H1 (cell line): ENCODE measurements at regions not wholly inside any gene's neighbourhood (a gene's known extent, or its start where the extent isn't known, plus 50 kb on each side); places are given as distances from the start of the nearest gene placed in this dataset.

Experiments used
- CTCF ChIA-PET: fragments of 300-600 bp; sonication (Branson Sonifier 250); formaldehyde crosslinking; loops from one replicate; lab custom pipeline; 2021; ENCODE audit not compliant: partially characterized antibody; lab: Charles Lee
- POLR2A ChIA-PET: fragments of 300-600 bp; sonication (Branson Sonifier 250); formaldehyde crosslinking; loops from one replicate; lab custom pipeline; 2021; ENCODE audit warnings: inconsistent platforms; ENCODE audit not compliant: partially characterized antibody; lab: Charles Lee
- DNase-seq, 2 experiments: peaks; one replicate each; pipeline versions ENCODE4 v3.0.0 to v3.0.0-alpha.2; 2010 to 2022; ENCODE audit warnings: low spot score in 2 of 2, low read depth in 1 of 2, mixed read lengths in 1 of 2
- FAIRE-seq: peaks from 2 replicates; lab custom pipeline; 2011; peaks lifted over from hg19 to GRCh38; lab: Jason Lieb, UNC
- H2AFZ ChIP-seq: 2 replicates; pipeline ENCODE4 v1.8.1; 2012; ENCODE audit warnings: low read length, inconsistent platforms
- H2AK5ac ChIP-seq: 2 replicates; pipeline ENCODE4 v1.6.1; 2013; ENCODE audit warnings: low read depth, low read length
- H2BK120ac ChIP-seq: replicated peaks from 2 replicates; pipeline ENCODE3; 2013; ENCODE audit warnings: low read depth, low read length, inconsistent platforms
- H2BK12ac ChIP-seq: 2 replicates; pipeline ENCODE4 v1.6.1; 2013; ENCODE audit warnings: low read depth, low read length
- H2BK15ac ChIP-seq: 2 replicates; pipeline ENCODE4 v1.6.1; 2013; ENCODE audit warnings: low read length
- H2BK20ac ChIP-seq: 2 replicates; pipeline ENCODE4 v1.6.1; 2013; ENCODE audit warnings: low read length
- H2BK5ac ChIP-seq: 2 replicates; pipeline ENCODE4 v1.6.1; 2013; ENCODE audit warnings: low read depth, low read length
- H3K14ac ChIP-seq: 2 replicates; pipeline ENCODE4 v1.6.1; 2013; ENCODE audit warnings: inconsistent platforms; ENCODE audit not compliant: insufficient read length
- H3K18ac ChIP-seq: 2 replicates; pipeline ENCODE4 v1.6.1; 2013; ENCODE audit warnings: low read length; ENCODE audit errors: extremely low read depth
- H3K23ac ChIP-seq: 2 replicates; pipeline ENCODE4 v1.6.1; 2013; ENCODE audit warnings: inconsistent platforms; ENCODE audit not compliant: insufficient read length
- H3K23me2 ChIP-seq: 2 replicates; pipeline ENCODE4 v1.6.1; 2013; ENCODE audit warnings: low read depth, low read length
- H3K27ac ChIP-seq: 2 replicates; pipeline ENCODE4 v1.6.1; 2011; ENCODE audit warnings: low read depth, low read length, inconsistent platforms
- H3K27me3 ChIP-seq, 4 experiments: replicated peaks in 1 of 4; 1 replicate in 1 of 4; 2 replicates in 3 of 4; pipeline versions ENCODE4 v1.6.1 to v1.8.1; 2011 to 2013; ENCODE audit warnings: low read length in 3 of 4, mild to moderate bottlenecking in 3 of 4, inconsistent platforms in 2 of 4, mixed read lengths in 2 of 4, moderate library complexity in 1 of 4; ENCODE audit not compliant: control insufficient read depth in 3 of 4, insufficient read depth in 3 of 4; ENCODE audit errors: extremely low read depth in 1 of 4
- H3K36me3 ChIP-seq, 4 experiments: 2 replicates each; pipeline versions ENCODE4 v1.6.1 to v1.8.1; 2011 to 2013; ENCODE audit warnings: mild to moderate bottlenecking in 4 of 4, low read length in 3 of 4, moderate library complexity in 2 of 4, control low read depth in 1 of 4, inconsistent platforms in 1 of 4; ENCODE audit not compliant: insufficient read depth in 4 of 4, control insufficient read depth in 2 of 4
- H3K4ac ChIP-seq: replicated peaks from 2 replicates; pipeline ENCODE3; 2013; ENCODE audit warnings: low read length, low read depth, mixed read lengths, inconsistent platforms; ENCODE audit not compliant: insufficient read length
- H3K4me1 ChIP-seq, 4 experiments: replicated peaks in 1 of 4; 1 replicate in 1 of 4; 2 replicates in 3 of 4; pipeline versions ENCODE4 v1.6.1 to v1.8.1; 2011 to 2013; ENCODE audit warnings: low read length in 3 of 4, inconsistent platforms in 2 of 4, mixed read lengths in 1 of 4; ENCODE audit not compliant: insufficient read depth in 4 of 4, control insufficient read depth in 3 of 4
- H3K4me2 ChIP-seq, 2 experiments: 2 replicates each; pipeline versions ENCODE4 v1.6.1 to v1.8.1; 2011 to 2013; ENCODE audit warnings: low read depth in 2 of 2, low read length in 2 of 2, control low read depth in 1 of 2, inconsistent platforms in 1 of 2, mild to moderate bottlenecking in 1 of 2; ENCODE audit not compliant: insufficient read depth in 1 of 2
- H3K4me3 ChIP-seq, 4 experiments: fragments of 200-600, 300-600 bp in 1 of 4; sonication (generic), shearing (Covaris generic), sonication (Bioruptor Twin) in 1 of 4; 2 replicates each; pipeline versions ENCODE4 v1.5.1 to v1.8.1; 2011 to 2016; ENCODE audit warnings: low read length in 4 of 4, low read depth in 3 of 4, control low read depth in 2 of 4, inconsistent platforms in 2 of 4, mild to moderate bottlenecking in 2 of 4, mixed read lengths in 1 of 4, moderate library complexity in 1 of 4; ENCODE audit not compliant: insufficient read depth in 2 of 4; ENCODE audit errors: extremely low read depth in 1 of 4
- H3K56ac ChIP-seq: replicated peaks from 2 replicates; pipeline ENCODE3; 2013; ENCODE audit warnings: low read depth, mild to moderate bottlenecking, mixed read lengths, low read length, inconsistent platforms; ENCODE audit not compliant: insufficient read length
- H3K79me1 ChIP-seq: 2 replicates; pipeline ENCODE4 v1.6.1; 2013; ENCODE audit warnings: low read depth, low read length, control low read depth
- H3K79me2 ChIP-seq, 2 experiments: 2 replicates each; pipeline versions ENCODE4 v1.6.1 to v1.8.1; 2012 to 2013; ENCODE audit warnings: low read length in 2 of 2, mild to moderate bottlenecking in 2 of 2, inconsistent platforms in 1 of 2; ENCODE audit not compliant: insufficient read depth in 2 of 2, control insufficient read depth in 1 of 2
- H3K9ac ChIP-seq, 4 experiments: replicated peaks in 1 of 4; 1 replicate in 1 of 4; 2 replicates in 3 of 4; pipeline versions ENCODE4 v1.6.1 to v1.8.1; 2011 to 2013; ENCODE audit warnings: low read depth in 3 of 4, low read length in 3 of 4, control low read depth in 2 of 4, mild to moderate bottlenecking in 2 of 4, moderate library complexity in 2 of 4, inconsistent platforms in 1 of 4; ENCODE audit errors: extremely low read depth in 1 of 4
- H3K9me3 ChIP-seq, 2 experiments: 2 replicates each; pipeline versions ENCODE4 v1.6.1 to v1.8.1; 2012 to 2013; ENCODE audit warnings: mild to moderate bottlenecking in 2 of 2, moderate library complexity in 2 of 2, control low read depth in 1 of 2, inconsistent platforms in 1 of 2, low read depth in 1 of 2, low read length in 1 of 2, mixed read lengths in 1 of 2; ENCODE audit not compliant: insufficient read depth in 2 of 2
- H4K20me1 ChIP-seq, 2 experiments: replicated peaks in 1 of 2; 2 replicates each; pipeline versions ENCODE3 to v1.8.1; 2011 to 2013; ENCODE audit warnings: inconsistent platforms in 2 of 2, low read length in 2 of 2, mild to moderate bottlenecking in 1 of 2; ENCODE audit not compliant: insufficient read depth in 2 of 2, control insufficient read depth in 1 of 2
- H4K5ac ChIP-seq: 2 replicates; pipeline ENCODE4 v1.6.1; 2013; ENCODE audit warnings: low read length, low read depth, mixed read lengths, inconsistent platforms; ENCODE audit not compliant: insufficient read length
- H4K8ac ChIP-seq: 2 replicates; pipeline ENCODE4 v1.8.0; 2013; ENCODE audit warnings: mild to moderate bottlenecking, moderate library complexity, low read length, inconsistent platforms; ENCODE audit not compliant: insufficient read depth; ENCODE audit errors: extremely low read depth
- H4K91ac ChIP-seq: replicated peaks from 2 replicates; pipeline ENCODE3; 2013; ENCODE audit warnings: low read length, mixed read lengths, inconsistent platforms; ENCODE audit not compliant: insufficient read length
- FOSL1 ChIP-seq: IDR thresholded peaks from 2 replicates; pipeline ENCODE4 v1.6.1; 2011; ENCODE audit warnings: mild to moderate bottlenecking, low read depth, low read length, moderate library complexity; ENCODE audit not compliant: insufficient read depth
- GABPA ChIP-seq: IDR thresholded peaks from 2 replicates; pipeline ENCODE4 v1.6.1; 2011; ENCODE audit warnings: mild to moderate bottlenecking, low read length, moderate library complexity, borderline replicate concordance; ENCODE audit not compliant: insufficient read depth
- HDAC2 ChIP-seq, 2 experiments: fragments of 300-600 bp in 1 of 2; sonication (generic) in 1 of 2; IDR thresholded peaks; 2 replicates each; pipeline ENCODE4 v1.6.1; 2011 to 2012; ENCODE audit warnings: low read depth in 2 of 2, low read length in 2 of 2, mild to moderate bottlenecking in 2 of 2, moderate library complexity in 2 of 2, borderline replicate concordance in 1 of 2, inconsistent platforms in 1 of 2
- KDM1A ChIP-seq: fragments of 200-600, 300-600 bp; sonication (generic); IDR thresholded peaks from 2 replicates; pipeline ENCODE4 v1.7.1; 2016; ENCODE audit warnings: mild to moderate bottlenecking, low read length, borderline replicate concordance
- RAD21 ChIP-seq, 2 experiments: IDR thresholded peaks in 1 of 2; conservative IDR thresholded peaks in 1 of 2; 2 replicates each; pipeline ENCODE4 v1.6.1; 2011; ENCODE audit warnings: low read depth in 2 of 2, low read length in 2 of 2, improper control_type of control experiment in 1 of 2, inconsistent platforms in 1 of 2, mild to moderate bottlenecking in 1 of 2, moderate library complexity in 1 of 2
- RFX5 ChIP-seq: IDR thresholded peaks from 2 replicates; pipeline ENCODE4 v1.6.1; 2011; ENCODE audit warnings: low read depth, low read length, improper control_type of control experiment, borderline replicate concordance
- TCF12 ChIP-seq: IDR thresholded peaks from 2 replicates; pipeline ENCODE4 v1.6.1; 2011; ENCODE audit warnings: low read depth, mild to moderate bottlenecking, low read length
- USF2 ChIP-seq: IDR thresholded peaks from 2 replicates; pipeline ENCODE4 v1.6.1; 2011; ENCODE audit warnings: low read length, improper control_type of control experiment
- WGBS, 2 experiments: shearing (Covaris generic) in 1 of 2; methylation state at CpG; one replicate each; pipeline versions ENCODE4 v1.1.6 to v1.1.7; 2013 to 2015; ENCODE audit warnings: low lambda C conversion rate in 2 of 2, mixed read lengths in 2 of 2, inconsistent platforms in 1 of 2, low coverage in 1 of 2, missing lambda C conversion rate in 1 of 2; ENCODE audit not compliant: insufficient replicate concordance in 2 of 2, insufficient coverage in 1 of 2, insufficient read length in 1 of 2; ENCODE audit errors: extremely low coverage in 1 of 2, missing lambda C conversion rate in 1 of 2; 5-methylcytosine and 5-hydroxymethylcytosine counted together

DNA sequence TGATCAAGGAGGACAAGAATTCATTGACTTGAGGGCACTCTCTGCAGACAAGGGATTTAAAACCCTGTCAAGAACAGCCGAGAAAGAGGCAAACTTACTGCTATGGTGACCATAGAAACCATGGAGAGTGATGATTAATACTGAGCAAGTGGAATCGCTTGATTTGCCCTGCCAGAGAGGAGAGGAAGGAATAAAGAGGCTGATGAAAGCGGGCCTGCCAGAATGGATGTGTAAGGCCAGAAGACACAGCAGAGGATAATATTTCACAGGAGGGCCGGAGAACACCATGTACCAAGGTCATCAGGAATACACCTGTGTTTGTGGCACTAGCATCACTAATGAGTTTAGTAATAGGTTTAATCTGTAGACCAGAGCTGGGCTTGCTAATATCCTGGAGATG, 221.8 kb upstream of the DCN start:
- DNase-seq (no peak), FAIRE-seq (no peak)
- 83% methylated on average over 4 of the region's 4 CpGs; no CpG with 5 or more reads in 1 of the 2 experiments for WGBS, 2 experiments
- H4K5ac ChIP-seq = no peak overlapping the region
- no peak overlapping the region for H2BK5ac ChIP-seq
- no peaks in the 10 kb centered on the region for H3K27me3 ChIP-seq
- H3K79me2 ChIP-seq = no peaks in the 10 kb centered on the region
- no peak overlapping the region for H2BK12ac ChIP-seq
- TF ChIP-seq FOSL1 (no peak), GABPA (no peak), TCF12 (no peak), RFX5 (no peak), HDAC2 (IDR thresholded peaks at IDR 0.05; ENCODE audit: borderline replicate concordance in 1 of 2, low read depth in 2 of 2, low read length in 2 of 2) (no peak), KDM1A (no peak), RAD21 (IDR thresholded peaks at IDR 0.05 in 1 of 2, conservative IDR thresholded peaks at IDR 0.05 in 1 of 2; ENCODE audit: low read depth in 2 of 2, low read length in 2 of 2) (no peak), USF2 (no peak)
- no peak overlapping the region for H3K14ac ChIP-seq
- no peak overlapping the region for H3K18ac ChIP-seq
- no peak overlapping the region for H3K4me2 ChIP-seq
- H2AFZ ChIP-seq = no peak overlapping the region
- POLR2A ChIA-PET = no interaction called here
- H4K91ac ChIP-seq = no peak overlapping the region
- no peak overlapping the region for H3K9ac ChIP-seq
- H4K20me1 ChIP-seq = no peaks in the 10 kb centered on the region
- no peak overlapping the region for H3K27ac ChIP-seq
- CTCF ChIA-PET = no interaction called here
- H3K79me1 ChIP-seq = no peaks in the 10 kb centered on the region
- H3K56ac ChIP-seq = no peak overlapping the region
- no peak overlapping the region for H2BK120ac ChIP-seq
- no peak overlapping the region for H4K8ac ChIP-seq
- H3K36me3 ChIP-seq = no peaks in the 10 kb centered on the region
- H3K23ac ChIP-seq = no peak overlapping the region
- H3K4me1 ChIP-seq = peaks cover 0 to 4% (median 0%) of the 10 kb centered on the region in 4 experiments; a peak in 2 of 7 replicates
- H3K9me3 ChIP-seq = no peaks in the 10 kb centered on the region
- no peak overlapping the region for H2BK15ac ChIP-seq
- no peak overlapping the region for H2AK5ac ChIP-seq
- no peak overlapping the region for H3K4me3 ChIP-seq
- H3K23me2 ChIP-seq = no peaks in the 10 kb centered on the region
- no peak overlapping the region for H2BK20ac ChIP-seq
- no peak overlapping the region for H3K4ac ChIP-seq
